H1 (cell line): ENCODE measurements at regions not wholly inside any gene's neighbourhood (a gene's known extent, or its start where the extent isn't known, plus 50 kb on each side); places are given as distances from the start of the nearest gene placed in this dataset.

Source experiments
- CEBPB ChIP-seq: IDR thresholded peaks from 2 replicates; pipeline ENCODE4 v1.6.1; 2012; ENCODE audit warnings: low read depth, low read length
- EGR1 ChIP-seq: IDR thresholded peaks from 2 replicates; pipeline ENCODE4 v1.6.1; 2011; ENCODE audit warnings: low read depth, low read length, borderline replicate concordance
- HDAC2 ChIP-seq, 2 experiments: fragments of 300-600 bp in 1 of 2; sonication (generic) in 1 of 2; IDR thresholded peaks; 2 replicates each; pipeline ENCODE4 v1.6.1; 2011 to 2012; ENCODE audit warnings: low read depth in 2 of 2, low read length in 2 of 2, mild to moderate bottlenecking in 2 of 2, moderate library complexity in 2 of 2, borderline replicate concordance in 1 of 2, inconsistent platforms in 1 of 2
- TBP ChIP-seq: IDR thresholded peaks from 2 replicates; pipeline ENCODE4 v1.6.1; 2011; ENCODE audit warnings: low read depth, low read length, improper control_type of control experiment
- TEAD4 ChIP-seq: IDR thresholded peaks from 2 replicates; pipeline ENCODE4 v1.6.1; 2012; ENCODE audit warnings: low read depth, low read length, inconsistent platforms, mixed read lengths

DNA sequence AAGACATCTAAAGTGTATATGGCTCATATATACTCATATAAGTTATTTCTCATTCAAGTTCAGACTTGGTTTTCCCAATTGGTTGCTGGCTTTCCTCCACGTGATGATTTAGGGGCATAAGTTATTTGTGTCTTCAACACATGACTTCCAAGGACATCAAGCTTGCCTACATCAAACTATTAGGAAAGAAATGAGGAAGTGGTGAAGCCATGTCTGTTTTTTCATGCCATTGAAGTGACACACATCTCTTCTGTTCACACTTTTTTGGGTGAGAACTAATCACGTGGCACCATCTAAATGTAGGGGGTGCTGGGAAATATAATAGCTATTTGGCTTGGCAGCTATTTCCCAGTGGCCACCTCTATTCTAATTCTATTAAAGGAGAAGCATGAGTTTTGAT, 282.1 kb downstream of the OMA1 start (continued):
- no peak for TF ChIP-seq TEAD4
- TF ChIP-seq CEBPB: no peak
- no peak for TF ChIP-seq TBP
- TF ChIP-seq HDAC2 (IDR thresholded peaks at IDR 0.05; ENCODE audit: borderline replicate concordance in 1 of 2, low read depth in 2 of 2, low read length in 2 of 2): no peak
- TF ChIP-seq EGR1: no peak
- TF ChIP-seq, all 59 proteins: peak for 0
